HG02588 (cell line): ENCODE measurements at regions not wholly inside any gene's neighbourhood (a gene's known extent, or its start where the extent isn't known, plus 50 kb on each side); places are given as distances from the start of the nearest gene placed in this dataset.
"Not testable (repeated sequence)": the region's sequence is repeated elsewhere in the genome, so short reads cannot be mapped to it uniquely, and the experiment has no call there.

Experiments
- ATAC-seq: cut with Tn5 transposase; IDR thresholded peaks from one replicate; pipeline ENCODE4 v1.9.1; 2021; ENCODE audit warnings: mild to moderate bottlenecking, moderate library complexity; ENCODE audit not compliant: unreplicated experiment

GRCh38 chr1:65059930-65060538 is 88.0 kb upstream of the AK4 start:
- no peak for ATAC-seq

GRCh38 chr1:65062339-65062738 is 85.7 kb upstream of the AK4 start:
- no peak for ATAC-seq

GRCh38 chr1:65063025-65063424 is 85.0 kb upstream of the AK4 start:
- no peak for ATAC-seq

GRCh38 chr1:65064981-65065380 is 83.0 kb upstream of the AK4 start:
- ATAC-seq = no peak

GRCh38 chr1:65065524-65066418 is 82.2 kb upstream of the AK4 start:
- no peak for ATAC-seq

- ATAC-seq = no peak
Measured at GRCh38 chr1:65066419-65066765, 81.6 kb upstream of the AK4 start.

GRCh38 chr1:65066766-65067490 is 81.1 kb upstream of the AK4 start:
- ATAC-seq = peak; percentile 47

- ATAC-seq = peak; percentile 27
Measured at GRCh38 chr1:65067491-65068201, 80.4 kb upstream of the AK4 start.

- no peak for ATAC-seq
Measured at GRCh38 chr1:65068202-65069010, 79.6 kb upstream of the AK4 start.

- ATAC-seq = no peak
Measured at GRCh38 chr1:65069011-65069565, 78.9 kb upstream of the AK4 start.

GRCh38 chr1:65072845-65073244 is 75.2 kb upstream of the AK4 start:
- ATAC-seq = no peak

- peak; percentile 69 for ATAC-seq
Measured at GRCh38 chr1:65075123-65075976, 72.7 kb upstream of the AK4 start.

- ATAC-seq = no peak
Measured at GRCh38 chr1:65077369-65077768, 70.6 kb upstream of the AK4 start.

- ATAC-seq = no peak
Measured at GRCh38 chr1:65079941-65080340, 68.1 kb upstream of the AK4 start.

- ATAC-seq = no peak
Measured at GRCh38 chr1:65082346-65083040, 65.5 kb upstream of the AK4 start.

- ATAC-seq = peak; percentile 88
Measured at GRCh38 chr1:65083263-65083896, 64.6 kb upstream of the AK4 start.

- ATAC-seq = no peak
Measured at GRCh38 chr1:65084066-65084465, 63.9 kb upstream of the AK4 start.

- not testable (repeated sequence) for ATAC-seq
Measured at GRCh38 chr1:65087519-65087918, 60.5 kb upstream of the AK4 start.
